GM12872 (cell line): ENCODE measurements at regions not wholly inside any gene's neighbourhood (a gene's known extent, or its start where the extent isn't known, plus 50 kb on each side); places are given as distances from the start of the nearest gene placed in this dataset.

Source experiments
- TF ChIP-seq, protein P1 (sequence below): IDR thresholded peaks from 3 replicates; pipeline ENCODE4 v1.5.1; 2011; ENCODE audit warnings: low read depth, mild to moderate bottlenecking, low read length, moderate library complexity; ENCODE audit not compliant: insufficient read depth

DNA sequence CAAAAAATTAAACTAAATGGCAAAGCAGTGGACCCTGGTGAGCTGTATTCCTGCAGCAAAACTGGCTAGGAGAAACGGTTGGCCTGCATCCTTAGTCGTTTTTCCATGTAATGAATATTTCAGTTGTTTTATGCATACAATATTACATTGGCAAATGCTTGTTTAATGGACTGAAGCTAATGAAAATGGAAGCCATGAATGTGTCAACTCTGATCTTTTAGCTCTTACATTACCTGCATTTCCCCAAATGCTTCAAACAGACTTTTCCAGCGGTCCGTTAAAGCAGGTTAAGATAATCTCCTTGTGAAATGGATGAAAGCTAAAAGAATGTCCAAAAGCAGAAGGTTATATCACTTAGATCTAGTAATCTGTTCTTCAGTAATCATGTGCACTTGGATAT is 686.3 kb upstream of the SETBP1 start:
- TF ChIP-seq, protein P1, sequence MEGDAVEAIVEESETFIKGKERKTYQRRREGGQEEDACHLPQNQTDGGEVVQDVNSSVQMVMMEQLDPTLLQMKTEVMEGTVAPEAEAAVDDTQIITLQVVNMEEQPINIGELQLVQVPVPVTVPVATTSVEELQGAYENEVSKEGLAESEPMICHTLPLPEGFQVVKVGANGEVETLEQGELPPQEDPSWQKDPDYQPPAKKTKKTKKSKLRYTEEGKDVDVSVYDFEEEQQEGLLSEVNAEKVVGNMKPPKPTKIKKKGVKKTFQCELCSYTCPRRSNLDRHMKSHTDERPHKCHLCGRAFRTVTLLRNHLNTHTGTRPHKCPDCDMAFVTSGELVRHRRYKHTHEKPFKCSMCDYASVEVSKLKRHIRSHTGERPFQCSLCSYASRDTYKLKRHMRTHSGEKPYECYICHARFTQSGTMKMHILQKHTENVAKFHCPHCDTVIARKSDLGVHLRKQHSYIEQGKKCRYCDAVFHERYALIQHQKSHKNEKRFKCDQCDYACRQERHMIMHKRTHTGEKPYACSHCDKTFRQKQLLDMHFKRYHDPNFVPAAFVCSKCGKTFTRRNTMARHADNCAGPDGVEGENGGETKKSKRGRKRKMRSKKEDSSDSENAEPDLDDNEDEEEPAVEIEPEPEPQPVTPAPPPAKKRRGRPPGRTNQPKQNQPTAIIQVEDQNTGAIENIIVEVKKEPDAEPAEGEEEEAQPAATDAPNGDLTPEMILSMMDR = no peak

- TF ChIP-seq, protein P1 = no peak
Observed at GRCh38 chr18:44013871-44014270, 666.8 kb upstream of the SETBP1 start.

DNA sequence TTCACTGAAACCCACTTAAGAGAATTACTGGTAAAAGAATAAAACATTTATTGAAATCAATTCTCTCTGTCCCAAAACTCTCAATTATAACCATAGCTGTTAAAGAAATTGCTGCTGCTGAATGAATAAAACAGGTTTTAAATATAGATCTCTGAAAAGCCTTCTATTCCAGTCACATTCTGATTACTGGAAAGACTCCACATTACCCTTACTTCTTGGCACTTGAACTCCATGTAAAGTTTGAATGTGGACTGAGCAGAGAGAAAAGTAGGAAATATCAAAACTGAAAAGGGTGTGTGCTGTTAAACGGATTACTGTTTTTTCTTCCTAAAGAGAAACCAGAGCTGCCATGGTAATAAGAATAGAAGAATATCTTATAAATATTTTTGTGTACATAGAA is 655.3 kb upstream of the SETBP1 start:
- TF ChIP-seq, protein P1 = no peak

GRCh38 chr18:44028109-44028508 is 652.6 kb upstream of the SETBP1 start:
- TF ChIP-seq, protein P1 = no peak

- TF ChIP-seq, protein P1 = no peak
Observed at GRCh38 chr18:44031063-44031462, 649.6 kb upstream of the SETBP1 start.

- TF ChIP-seq, protein P1 = no peak
Observed at GRCh38 chr18:44033144-44033701, 647.5 kb upstream of the SETBP1 start.

DNA sequence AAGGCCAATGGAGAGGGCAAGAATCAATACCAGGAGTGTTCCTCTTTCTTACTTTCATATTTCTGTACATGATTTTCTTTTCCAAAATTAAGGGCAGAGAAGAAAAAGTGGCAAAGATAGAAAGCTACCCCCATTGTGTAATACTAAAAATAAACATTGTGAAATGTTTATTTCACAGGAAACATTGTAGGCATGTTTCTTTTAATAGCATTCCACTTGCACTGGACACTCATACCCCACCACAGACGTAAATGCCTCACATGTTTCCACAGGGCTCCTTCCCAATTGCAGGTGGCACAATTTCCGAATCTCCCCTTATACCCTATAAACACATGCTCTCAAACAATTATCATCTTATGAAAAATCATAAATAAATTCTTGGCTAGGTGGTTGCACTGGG is 645.1 kb upstream of the SETBP1 start:
- TF ChIP-seq, protein P1 = no peak

- TF ChIP-seq, protein P1 = no peak
Observed at GRCh38 chr18:44036501-44036900, 644.2 kb upstream of the SETBP1 start.
